Naive thymus-derived CD8-positive, alpha-beta T cell (primary cell): ENCODE measurements at regions not wholly inside any gene's neighbourhood (a gene's known extent, or its start where the extent isn't known, plus 50 kb on each side); places are given as distances from the start of the nearest gene placed in this dataset.

Experiments used
- ATAC-seq, 2 donors: fragments of 150-1000 bp; cut with Tn5 transposase in 1 of 2; sonication (Bioruptor Pico), chemical (Tn5 transposase) in 1 of 2; 1 replicate in 1 of 2; 2 replicates in 1 of 2; pipeline ENCODE4 v1.10.0; 2021; ENCODE audit warnings: mild to moderate bottlenecking in 2 of 2, moderate library complexity in 2 of 2
- POLR2A ChIA-PET: fragments of 350-600 bp; sonication (Branson Sonifier 250); formaldehyde crosslinking; loops from one replicate; lab custom pipeline; 2021; ENCODE audit warnings: antibody characterized with exemption; lab: Charles Lee
- DNase-seq, 10 donors: peaks; one replicate each; pipeline versions ENCODE4 v3.0.0 to v3.0.0-alpha.2; 2020 to 2022
- H3K27ac Mint-ChIP-seq, 10 donors: one replicate each; pipeline ENCODE4 v1.8.0; 2020 to 2022; ENCODE audit warnings: mild to moderate bottlenecking in 10 of 10, mixed read lengths in 10 of 10, moderate library complexity in 4 of 10, inconsistent platforms in 1 of 10
- H3K27me3 Mint-ChIP-seq, 5 donors: one replicate each; pipeline ENCODE4 v1.8.0; 2021 to 2022; ENCODE audit warnings: mixed read lengths in 5 of 5
- H3K36me3 Mint-ChIP-seq, 3 donors: one replicate each; pipeline ENCODE4 v1.8.0; 2020 to 2022; ENCODE audit warnings: mixed read lengths in 3 of 3, mild to moderate bottlenecking in 2 of 3, inconsistent platforms in 1 of 3
- H3K4me1 Mint-ChIP-seq, 4 donors: one replicate each; pipeline ENCODE4 v1.8.0; 2021 to 2022; ENCODE audit warnings: mixed read lengths in 4 of 4
- H3K4me3 Mint-ChIP-seq, 10 donors: one replicate each; pipeline ENCODE4 v1.8.0; 2020 to 2022; ENCODE audit warnings: mild to moderate bottlenecking in 10 of 10, mixed read lengths in 10 of 10, moderate library complexity in 6 of 10, inconsistent platforms in 1 of 10
- H3K9me3 Mint-ChIP-seq, 9 donors: one replicate each; pipeline ENCODE4 v1.8.0; 2020 to 2022; ENCODE audit warnings: mixed read lengths in 9 of 9, mild to moderate bottlenecking in 3 of 9, inconsistent platforms in 1 of 9, moderate library complexity in 1 of 9

DNA sequence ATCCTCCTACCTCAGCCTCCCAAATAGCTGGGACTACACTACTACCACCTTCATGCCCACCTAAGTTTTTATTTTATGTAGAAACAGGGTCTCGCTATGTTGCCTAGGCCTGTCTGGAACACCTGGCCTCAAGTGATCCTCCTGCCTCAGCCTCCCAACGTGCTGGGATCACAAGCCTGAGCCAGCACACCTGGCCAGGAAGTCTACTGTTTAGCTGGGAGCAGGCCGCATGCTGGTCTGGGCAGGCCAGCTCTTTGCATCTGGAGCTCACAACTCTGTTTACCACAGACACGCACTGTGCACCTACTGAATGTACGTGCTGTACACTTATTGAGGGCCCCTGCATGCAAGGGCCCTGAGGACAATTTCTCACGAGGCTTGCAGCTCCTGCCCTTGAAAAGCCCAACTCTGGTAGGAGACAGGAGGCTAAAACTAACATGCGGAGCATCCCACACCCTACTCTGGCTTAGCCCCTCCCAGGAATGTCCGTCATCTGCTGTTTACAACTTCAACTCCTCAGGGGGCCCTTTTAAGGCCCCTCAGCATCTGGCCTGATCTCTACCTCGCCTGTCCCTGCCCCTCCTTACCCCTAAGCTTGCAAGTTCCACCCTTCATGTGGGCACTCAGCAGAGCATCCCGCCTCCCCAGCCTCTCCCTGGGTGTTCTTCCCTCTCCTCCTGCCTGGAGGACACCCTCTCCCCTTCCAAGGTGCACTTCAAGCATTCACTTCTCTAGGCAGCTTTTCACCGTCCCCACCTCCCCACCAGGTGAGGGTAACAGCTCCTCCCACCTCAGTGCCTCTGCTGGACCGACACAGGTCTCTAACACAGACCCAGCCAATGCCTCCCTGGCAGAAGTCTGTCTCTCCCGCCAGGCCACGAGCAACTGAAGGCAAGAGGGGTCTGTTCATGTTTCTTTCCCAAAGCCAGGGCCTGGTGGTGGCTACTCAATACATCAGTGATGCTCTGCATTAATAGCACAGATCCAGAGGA is 114.2 kb upstream of the UQCRFS1 start:
- Mint-ChIP-seq H3K9me3 (peaks cover 2 to 23% (median 8%) of the 10 kb centered on the region in 9 donors), H3K4me1 (peaks cover 0 to 3% (median 2%) of the 10 kb centered on the region in 4 donors), H3K27me3 (peaks cover 6 to 52% (median 12%) of the 10 kb centered on the region in 5 donors), H3K36me3 (peaks cover 0 to 8% (median 4%) of the 10 kb centered on the region in 3 donors), H3K27ac (peak overlapping the region in 1 of 10 donors; percentile 48), H3K4me3 (no peak overlapping the region)
- DNase-seq: no peak
- POLR2A ChIA-PET: no interaction called here
- no peak for ATAC-seq

DNA sequence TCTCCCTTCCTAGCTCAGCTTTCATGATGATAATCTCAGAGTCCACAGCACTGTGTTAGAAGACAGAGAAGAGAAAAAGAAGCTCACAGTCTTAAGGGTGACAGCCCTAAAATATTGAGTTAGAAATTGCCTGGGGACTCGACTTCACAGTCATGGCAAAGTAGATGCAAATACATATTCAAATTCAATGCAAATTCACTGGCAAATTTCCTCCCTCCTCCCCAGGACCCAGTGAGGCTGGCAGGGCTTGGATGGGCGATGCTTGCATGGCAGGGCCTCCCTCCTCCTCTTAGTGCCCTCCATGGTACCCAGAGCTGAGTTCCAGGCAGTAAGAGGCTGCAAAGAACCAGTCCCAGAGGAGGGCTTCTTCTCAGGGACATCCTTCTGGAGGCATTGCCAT is 115.6 kb upstream of the UQCRFS1 start:
- Mint-ChIP-seq H3K4me1 (peaks cover 0 to 3% (median 2%) of the 10 kb centered on the region in 4 donors), H3K27ac (no peak overlapping the region), H3K27me3 (peaks cover 6 to 59% (median 15%) of the 10 kb centered on the region in 5 donors), H3K36me3 (peaks cover 0 to 8% (median 4%) of the 10 kb centered on the region in 3 donors), H3K9me3 (peaks cover 2 to 23% (median 8%) of the 10 kb centered on the region in 9 donors), H3K4me3 (no peak overlapping the region)
- POLR2A ChIA-PET: no interaction called here
- ATAC-seq: no peak
- DNase-seq: no peak

DNA sequence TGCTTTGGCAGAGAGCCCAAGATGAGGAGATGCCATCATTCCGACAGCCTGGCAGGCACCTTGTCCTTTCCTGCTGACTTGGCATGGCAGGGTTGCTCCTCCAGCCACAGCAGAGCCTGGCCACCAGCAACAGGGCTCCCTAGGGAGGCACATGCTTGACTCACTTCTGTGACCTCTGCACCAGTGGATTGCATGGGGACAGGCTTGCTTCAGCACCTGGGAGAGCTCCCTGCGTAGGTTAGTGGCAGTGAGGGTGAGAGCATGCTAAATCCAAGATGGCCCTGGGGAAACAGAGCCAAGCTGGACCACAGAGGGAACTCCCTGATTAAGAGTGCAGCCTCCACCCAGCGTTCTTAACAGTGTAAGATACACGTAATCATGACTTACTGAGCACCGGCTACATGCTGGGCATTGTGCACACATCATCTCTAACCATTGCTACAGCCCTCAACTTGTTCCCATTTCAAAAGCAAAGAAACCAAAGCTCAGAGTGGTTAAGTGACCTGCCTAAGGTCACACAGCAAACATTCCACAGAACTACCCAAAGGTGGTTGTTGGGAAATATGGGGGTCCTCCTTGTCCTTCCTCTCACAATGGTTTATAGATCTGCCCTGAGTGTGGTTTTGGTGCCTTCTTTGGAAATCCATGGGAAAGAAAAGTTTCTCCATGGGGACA is 116.6 kb upstream of the UQCRFS1 start:
- no peak overlapping the region for H3K27ac Mint-ChIP-seq
- H3K27me3 Mint-ChIP-seq: peaks cover 6 to 55% (median 16%) of the 10 kb centered on the region in 5 donors
- peaks cover 2 to 23% (median 8%) of the 10 kb centered on the region in 9 donors for H3K9me3 Mint-ChIP-seq
- peaks cover 0 to 3% (median 2%) of the 10 kb centered on the region in 4 donors for H3K4me1 Mint-ChIP-seq
- no peak for ATAC-seq
- H3K36me3 Mint-ChIP-seq: peaks cover 0 to 8% (median 4%) of the 10 kb centered on the region in 3 donors
- H3K4me3 Mint-ChIP-seq: no peak overlapping the region
- POLR2A ChIA-PET: no interaction called here
- DNase-seq: no peak

DNA sequence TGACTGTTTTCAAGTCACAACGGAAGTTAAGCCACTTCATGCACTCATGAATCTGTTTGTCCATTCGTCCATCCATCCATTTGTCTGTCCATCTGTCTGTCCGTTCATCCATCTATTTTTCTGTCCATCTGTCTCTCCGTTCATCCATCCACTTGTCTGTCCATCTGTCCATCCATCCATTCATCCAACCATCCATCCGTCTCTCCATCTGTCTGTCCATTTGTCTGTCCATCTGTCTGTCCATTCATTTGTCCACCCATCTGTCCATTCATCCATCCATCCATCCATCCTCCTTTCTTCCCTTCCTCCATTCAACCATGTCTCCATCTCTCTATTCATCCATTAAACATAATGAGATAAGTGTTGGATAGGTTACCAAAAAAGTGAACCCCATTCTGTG is 123.5 kb upstream of the UQCRFS1 start:
- DNase-seq (no peak), ATAC-seq (no peak)
- Mint-ChIP-seq H3K36me3 (peaks cover 0 to 15% (median 4%) of the 10 kb centered on the region in 3 donors), H3K27me3 (peaks cover 8 to 38% (median 24%) of the 10 kb centered on the region in 5 donors), H3K4me3 (no peak overlapping the region), H3K27ac (no peak overlapping the region), H3K9me3 (peaks cover 0 to 39% (median 14%) of the 10 kb centered on the region in 9 donors), H3K4me1 (no peaks in the 10 kb centered on the region)
- POLR2A ChIA-PET: no interaction called here

DNA sequence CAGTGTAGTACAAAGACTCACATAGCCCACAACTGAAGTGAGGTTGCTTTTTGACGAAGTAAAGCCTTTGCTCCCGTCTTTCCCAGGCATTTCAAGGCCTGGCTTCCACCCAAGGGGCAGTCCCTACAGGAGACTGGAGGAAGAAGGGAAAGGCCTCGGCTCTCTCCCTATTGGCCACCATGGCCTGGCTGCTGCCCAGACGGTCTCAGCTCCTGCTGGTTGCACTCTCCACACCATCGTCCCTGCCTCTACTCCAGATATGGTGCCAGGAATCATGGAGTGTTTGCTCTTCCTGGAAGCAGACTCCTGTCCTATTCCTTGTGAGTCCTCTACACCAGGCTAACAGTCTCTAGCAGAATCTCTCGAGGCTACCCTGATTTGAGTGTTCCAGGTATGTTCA is 124.1 kb upstream of the UQCRFS1 start:
- Mint-ChIP-seq H3K4me1 (no peaks in the 10 kb centered on the region), H3K27me3 (peaks cover 8 to 37% (median 24%) of the 10 kb centered on the region in 5 donors), H3K27ac (no peak overlapping the region), H3K36me3 (peaks cover 0 to 19% (median 5%) of the 10 kb centered on the region in 3 donors), H3K9me3 (peaks cover 3 to 45% (median 20%) of the 10 kb centered on the region in 9 donors), H3K4me3 (no peak overlapping the region)
- DNase-seq (no peak), ATAC-seq (no peak)
- POLR2A ChIA-PET: no interaction called here

DNA sequence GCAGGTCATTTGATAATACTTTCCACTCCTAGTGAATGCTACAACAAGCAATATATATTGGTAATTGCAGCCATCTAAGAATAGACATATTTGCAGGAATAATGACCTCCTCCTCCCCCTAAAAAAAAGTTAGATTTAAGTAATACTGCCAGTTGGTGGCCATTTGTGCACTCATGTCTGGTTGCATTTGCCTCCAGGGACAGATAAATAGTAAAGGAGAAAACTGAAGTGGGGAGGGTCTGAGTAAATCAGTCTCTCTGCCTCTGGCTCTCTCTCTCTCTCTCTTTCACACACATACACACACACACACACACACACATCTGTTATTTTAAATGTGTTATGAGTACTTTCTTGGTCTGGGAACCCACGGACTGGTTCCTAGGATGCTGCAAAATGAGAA is 125.5 kb upstream of the UQCRFS1 start:
- ATAC-seq: no peak
- peaks cover 0 to 33% (median 8%) of the 10 kb centered on the region in 3 donors for H3K36me3 Mint-ChIP-seq
- H3K4me1 Mint-ChIP-seq: no peaks in the 10 kb centered on the region
- H3K9me3 Mint-ChIP-seq: peaks cover 12 to 60% (median 33%) of the 10 kb centered on the region in 9 donors
- no peak overlapping the region for H3K27ac Mint-ChIP-seq
- POLR2A ChIA-PET: no interaction called here
- DNase-seq: no peak
- H3K4me3 Mint-ChIP-seq: no peak overlapping the region
- H3K27me3 Mint-ChIP-seq: peaks cover 8 to 29% (median 21%) of the 10 kb centered on the region in 5 donors

DNA sequence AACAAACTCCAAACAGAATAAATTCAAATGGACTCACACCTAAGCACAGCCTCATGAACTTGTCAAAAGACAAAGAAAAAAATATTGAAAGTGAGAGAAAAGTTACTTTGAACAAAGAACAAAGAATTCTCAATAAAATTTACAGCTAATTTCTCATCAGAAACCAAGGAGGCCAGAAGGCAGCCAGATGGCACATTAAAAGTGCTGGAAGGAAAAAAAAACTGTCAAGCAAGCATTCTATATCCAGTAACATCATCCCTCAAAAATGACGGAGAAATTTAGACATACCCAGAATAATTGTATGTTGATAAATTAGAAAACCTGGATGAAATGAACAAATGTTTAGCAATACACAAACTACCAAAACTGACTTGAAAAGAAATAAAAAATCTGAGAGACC is 129.8 kb upstream of the UQCRFS1 start:
- Mint-ChIP-seq H3K4me1 (no peaks in the 10 kb centered on the region), H3K9me3 (peaks cover 21 to 91% (median 60%) of the 10 kb centered on the region in 9 donors), H3K27ac (no peak overlapping the region), H3K4me3 (no peak overlapping the region), H3K36me3 (peaks cover 0 to 63% (median 8%) of the 10 kb centered on the region in 3 donors), H3K27me3 (peaks cover 3 to 16% (median 12%) of the 10 kb centered on the region in 5 donors)
- ATAC-seq (no peak), DNase-seq (no peak)
- POLR2A ChIA-PET: no interaction called here

DNA sequence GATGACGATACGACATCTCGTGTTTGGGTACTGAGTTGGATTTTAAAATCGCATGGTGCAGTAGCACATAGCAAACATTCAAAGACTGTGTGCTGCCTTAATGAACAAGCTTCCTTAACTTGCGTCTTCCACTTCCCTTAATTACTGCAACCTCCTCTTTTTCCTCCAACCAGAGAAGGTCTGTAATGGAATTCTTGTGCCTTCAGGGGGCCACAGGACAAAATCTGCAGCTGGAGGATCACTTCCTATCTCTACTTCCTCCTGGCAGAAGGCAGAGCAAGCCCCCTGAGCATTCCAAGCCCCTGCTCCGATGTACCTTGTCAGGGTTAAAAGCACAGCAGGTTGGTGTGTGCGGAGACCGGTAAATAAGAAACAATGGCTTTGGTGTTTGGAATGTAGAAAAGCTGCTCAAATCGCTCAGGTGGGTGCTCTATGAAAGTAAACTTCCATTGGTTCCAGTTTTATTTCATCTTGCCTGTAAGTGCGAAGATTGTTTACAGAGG is 151.3 kb upstream of the UQCRFS1 start:
- POLR2A ChIA-PET: no interaction called here
- no peak for ATAC-seq

DNA sequence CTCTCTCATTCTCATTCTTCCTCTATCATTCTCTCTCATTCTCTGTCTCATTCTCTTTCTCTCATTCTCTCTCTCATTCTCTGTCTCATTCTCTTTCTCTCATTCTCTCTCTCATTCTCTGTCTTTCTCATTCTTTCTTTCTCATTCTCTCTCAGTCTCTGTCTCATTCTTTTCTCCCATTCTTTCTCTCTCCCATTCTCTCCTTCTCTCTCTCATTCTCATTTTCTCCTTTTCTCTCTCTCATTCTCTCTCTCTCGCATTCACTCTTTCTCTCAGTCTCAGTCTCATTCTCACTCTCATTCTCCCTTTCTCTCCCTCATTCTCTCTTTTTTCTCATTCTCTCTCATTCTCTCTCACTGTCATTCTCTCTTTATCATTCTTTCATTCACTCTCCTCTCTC is 152.0 kb upstream of the UQCRFS1 start:
- Mint-ChIP-seq H3K4me1 (peaks cover 0 to 2% (median 1%) of the 10 kb centered on the region in 4 donors), H3K27ac (no peak overlapping the region), H3K27me3 (peaks cover 26 to 49% (median 31%) of the 10 kb centered on the region in 5 donors), H3K4me3 (no peak overlapping the region), H3K9me3 (peaks cover 0 to 18% (median 9%) of the 10 kb centered on the region in 9 donors), H3K36me3 (peaks cover 0 to 5% (median under 1%) of the 10 kb centered on the region in 3 donors)
- POLR2A ChIA-PET: no interaction called here
- no peak for ATAC-seq
- no peak for DNase-seq

More for the DNA sequence above, 151.3 kb upstream of the UQCRFS1 start:
- Mint-ChIP-seq H3K27me3 (peaks cover 26 to 49% (median 32%) of the 10 kb centered on the region in 5 donors), H3K4me3 (no peak overlapping the region), H3K4me1 (peaks cover 0 to 2% (median 1%) of the 10 kb centered on the region in 4 donors), H3K27ac (no peak overlapping the region), H3K36me3 (peaks cover 0 to 7% (median 1%) of the 10 kb centered on the region in 3 donors), H3K9me3 (peaks cover 0 to 24% (median 9%) of the 10 kb centered on the region in 9 donors)
- no peak for DNase-seq

DNA sequence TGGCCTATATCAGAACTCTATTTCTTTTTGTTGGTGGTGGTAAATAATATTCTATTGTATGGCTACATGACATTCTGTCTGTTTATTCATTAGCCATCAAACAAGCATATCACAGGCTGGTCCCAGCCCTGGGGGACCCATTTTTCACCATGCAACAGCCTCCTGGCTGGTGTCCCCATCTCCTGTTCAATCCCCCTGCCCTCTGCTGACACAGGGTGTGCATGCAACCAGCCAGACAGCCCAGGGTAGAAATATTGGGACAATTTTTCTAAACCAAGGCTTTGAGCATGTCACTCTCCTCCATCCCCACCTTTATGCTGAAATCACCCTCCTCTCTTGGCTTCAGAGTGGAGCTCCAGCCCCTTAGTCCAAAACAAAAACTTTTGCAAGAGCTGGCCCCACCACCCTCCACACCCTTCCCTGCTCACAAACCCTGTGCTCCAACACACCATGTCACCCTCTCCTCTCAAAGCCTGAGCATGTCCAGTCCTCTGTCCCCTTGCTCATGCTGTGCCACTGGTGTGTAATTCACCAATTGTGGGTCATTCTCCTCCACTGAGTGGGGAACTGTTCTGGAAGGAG is 153.0 kb upstream of the UQCRFS1 start:
- H3K27me3 Mint-ChIP-seq: peaks cover 25 to 49% (median 31%) of the 10 kb centered on the region in 5 donors
- peak overlapping the region in 1 of 10 donors; percentile 7 for H3K27ac Mint-ChIP-seq
- DNase-seq (no peak), ATAC-seq (no peak)
- peaks cover 0 to 2% (median 1%) of the 10 kb centered on the region in 4 donors for H3K4me1 Mint-ChIP-seq
- H3K36me3 Mint-ChIP-seq: no peaks in the 10 kb centered on the region
- H3K4me3 Mint-ChIP-seq: no peak overlapping the region
- peaks cover 0 to 12% (median 6%) of the 10 kb centered on the region in 9 donors for H3K9me3 Mint-ChIP-seq
- POLR2A ChIA-PET: no interaction called here

DNA sequence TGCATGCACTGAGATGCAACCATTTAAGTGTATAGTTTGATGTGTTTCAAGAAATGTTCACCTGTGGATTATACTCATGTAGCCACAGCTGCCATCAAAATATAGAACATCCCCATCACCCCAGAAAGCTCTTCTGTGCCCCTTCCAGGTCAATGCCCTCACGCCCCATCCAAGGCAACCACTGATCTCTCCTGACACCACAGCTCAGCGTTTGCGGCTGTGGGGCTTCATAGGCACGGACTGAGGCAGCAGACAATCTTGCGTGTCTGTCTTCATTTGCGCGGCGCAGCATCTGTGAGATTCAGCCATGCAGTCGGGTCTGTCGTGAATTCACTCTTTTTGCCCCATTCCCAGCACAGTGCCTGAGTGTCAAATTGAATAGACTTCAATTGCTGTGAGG is 153.8 kb upstream of the UQCRFS1 start:
- no peak overlapping the region for H3K4me3 Mint-ChIP-seq
- DNase-seq (no peak), ATAC-seq (no peak)
- peaks cover 0 to 2% (median 1%) of the 10 kb centered on the region in 4 donors for H3K4me1 Mint-ChIP-seq
- H3K36me3 Mint-ChIP-seq: no peaks in the 10 kb centered on the region
- H3K27me3 Mint-ChIP-seq: peaks cover 25 to 52% (median 31%) of the 10 kb centered on the region in 5 donors
- peaks cover 0 to 8% (median 5%) of the 10 kb centered on the region in 9 donors for H3K9me3 Mint-ChIP-seq
- no peak overlapping the region for H3K27ac Mint-ChIP-seq
- POLR2A ChIA-PET: no interaction called here

DNA sequence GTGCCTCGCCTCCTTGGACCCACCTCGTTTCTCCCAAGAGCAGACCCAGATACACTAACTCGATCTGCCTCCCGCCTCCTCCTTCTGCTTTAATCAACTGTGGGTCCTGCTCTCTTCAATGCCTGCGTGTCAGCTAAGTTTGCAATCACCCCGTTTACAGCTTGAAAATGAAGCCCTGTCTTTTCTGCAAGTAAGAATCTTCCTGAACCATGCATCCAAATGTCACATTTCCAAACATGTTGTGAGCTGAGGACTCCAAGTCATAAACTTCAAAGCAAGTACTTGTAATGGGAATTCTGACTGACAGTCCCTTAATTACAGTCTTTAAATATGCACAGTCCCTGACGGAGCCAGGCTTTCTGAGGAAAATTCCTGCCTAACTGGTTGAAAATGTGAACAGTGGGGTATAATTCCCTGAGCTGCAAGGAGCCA is 154.9 kb upstream of the UQCRFS1 start:
- ATAC-seq (no peak), DNase-seq (no peak)
- Mint-ChIP-seq H3K36me3 (no peaks in the 10 kb centered on the region), H3K9me3 (peaks cover 0 to 4% (median 0%) of the 10 kb centered on the region in 9 donors), H3K4me3 (no peak overlapping the region), H3K27ac (no peak overlapping the region), H3K27me3 (peaks cover 20 to 54% (median 31%) of the 10 kb centered on the region in 5 donors), H3K4me1 (peaks cover 0 to 2% (median 1%) of the 10 kb centered on the region in 4 donors)
- POLR2A ChIA-PET: no interaction called here
